ENCODE measurements at regions not wholly inside any gene's neighbourhood (a gene's known extent, or its start where the extent isn't known, plus 50 kb on each side); places are given as distances from the start of the nearest gene placed in this dataset.
"Not testable (repeated sequence)": the region's sequence is repeated elsewhere in the genome, so short reads cannot be mapped to it uniquely, and the experiment has no call there.

GRCh38 chr13:89402211-89402610 lies 1731.0 kb downstream of the SLITRK5 start:
- no peaks in the 10 kb centered on the region for H3K9me2 ChIP-seq (replicated peaks; ENCODE audit: insufficient read depth, low read length)
- no peak overlapping the region for H3K27ac ChIP-seq (ENCODE audit: low read depth, low read length)
- no peaks in the 10 kb centered on the region for H3K79me2 ChIP-seq (ENCODE audit: insufficient read depth, low read length)
- no peak overlapping the region for H3K4me2 ChIP-seq (ENCODE audit: low read depth, low read length, poor library complexity, severe bottlenecking)
- TF ChIP-seq EZH2phosphoT487 (conservative IDR thresholded peaks at IDR 0.05; ENCODE audit: low read length) (no peak), CTCF (IDR thresholded peaks at IDR 0.05; ENCODE audit: insufficient read depth, low read length, poor library complexity, severe bottlenecking) (no peak)
- H4K20me1 ChIP-seq (ENCODE audit: low read depth, low read length) = no peaks in the 10 kb centered on the region
- no peaks in the 10 kb centered on the region for H3K9me3 ChIP-seq (ENCODE audit: insufficient read depth, low read length)
- no peaks in the 10 kb centered on the region for H3K27me3 ChIP-seq (ENCODE audit: low read length)
- no peak overlapping the region for H3K9ac ChIP-seq (ENCODE audit: low read length)
- H3K36me3 ChIP-seq (ENCODE audit: low read length) = no peaks in the 10 kb centered on the region
- no peak overlapping the region for H3K4me3 ChIP-seq (ENCODE audit: insufficient read depth, low read length, poor library complexity, severe bottlenecking)
- no peak overlapping the region for H2AFZ ChIP-seq (ENCODE audit: low read depth, low read length, severe bottlenecking)
- no peaks in the 10 kb centered on the region for H3F3A ChIP-seq (ENCODE audit: insufficient read depth)

- not testable (repeated sequence) for H2AFZ ChIP-seq (ENCODE audit: low read depth, low read length, severe bottlenecking); H3F3A ChIP-seq (ENCODE audit: insufficient read depth); H3K9ac ChIP-seq (ENCODE audit: low read length); H3K4me2 ChIP-seq (ENCODE audit: low read depth, low read length, poor library complexity, severe bottlenecking); H3K27ac ChIP-seq (ENCODE audit: low read depth, low read length); H3K79me2 ChIP-seq (ENCODE audit: insufficient read depth, low read length); H3K27me3 ChIP-seq (ENCODE audit: low read length); H3K9me2 ChIP-seq (replicated peaks; ENCODE audit: insufficient read depth, low read length); H3K36me3 ChIP-seq (ENCODE audit: low read length); H3K4me3 ChIP-seq (ENCODE audit: insufficient read depth, low read length, poor library complexity, severe bottlenecking); H3K9me3 ChIP-seq (ENCODE audit: insufficient read depth, low read length); H4K20me1 ChIP-seq (ENCODE audit: low read depth, low read length)
Observed at GRCh38 chr13:89406096-89406495, 1734.9 kb downstream of the SLITRK5 start.

- Histone ChIP-seq H3K9me2 (replicated peaks; ENCODE audit: insufficient read depth, low read length) (no peaks in the 10 kb centered on the region), H3F3A (ENCODE audit: insufficient read depth) (no peaks in the 10 kb centered on the region), H3K4me3 (ENCODE audit: insufficient read depth, low read length, poor library complexity, severe bottlenecking) (no peak overlapping the region), H3K27me3 (ENCODE audit: low read length) (no peaks in the 10 kb centered on the region), H3K4me2 (ENCODE audit: low read depth, low read length, poor library complexity, severe bottlenecking) (no peak overlapping the region), H4K20me1 (ENCODE audit: low read depth, low read length) (no peaks in the 10 kb centered on the region), H3K27ac (ENCODE audit: low read depth, low read length) (no peak overlapping the region), H3K36me3 (ENCODE audit: low read length) (no peaks in the 10 kb centered on the region), H3K9ac (ENCODE audit: low read length) (no peak overlapping the region), H2AFZ (ENCODE audit: low read depth, low read length, severe bottlenecking) (no peak overlapping the region), H3K9me3 (ENCODE audit: insufficient read depth, low read length) (no peaks in the 10 kb centered on the region), H3K79me2 (ENCODE audit: insufficient read depth, low read length) (no peaks in the 10 kb centered on the region)
- TF ChIP-seq CTCF (IDR thresholded peaks at IDR 0.05; ENCODE audit: insufficient read depth, low read length, poor library complexity, severe bottlenecking) (no peak), EZH2phosphoT487 (conservative IDR thresholded peaks at IDR 0.05; ENCODE audit: low read length) (no peak)
Observed at GRCh38 chr13:89407357-89407756, 1736.2 kb downstream of the SLITRK5 start.

GRCh38 chr13:89432997-89433396 lies 1761.8 kb downstream of the SLITRK5 start:
- H2AFZ ChIP-seq (ENCODE audit: low read depth, low read length, severe bottlenecking) = no peak overlapping the region
- no peaks in the 10 kb centered on the region for H4K20me1 ChIP-seq (ENCODE audit: low read depth, low read length)
- H3F3A ChIP-seq (ENCODE audit: insufficient read depth) = no peaks in the 10 kb centered on the region
- no peaks in the 10 kb centered on the region for H3K9me3 ChIP-seq (ENCODE audit: insufficient read depth, low read length)
- no peak overlapping the region for H3K27ac ChIP-seq (ENCODE audit: low read depth, low read length)
- H3K27me3 ChIP-seq (ENCODE audit: low read length) = no peaks in the 10 kb centered on the region
- H3K4me2 ChIP-seq (ENCODE audit: low read depth, low read length, poor library complexity, severe bottlenecking) = no peak overlapping the region
- H3K9me2 ChIP-seq (replicated peaks; ENCODE audit: insufficient read depth, low read length) = no peaks in the 10 kb centered on the region
- no peak overlapping the region for H3K9ac ChIP-seq (ENCODE audit: low read length)
- H3K79me2 ChIP-seq (ENCODE audit: insufficient read depth, low read length) = no peaks in the 10 kb centered on the region
- H3K36me3 ChIP-seq (ENCODE audit: low read length) = no peaks in the 10 kb centered on the region
- no peak for TF ChIP-seq CTCF (IDR thresholded peaks at IDR 0.05; ENCODE audit: insufficient read depth, low read length, poor library complexity, severe bottlenecking)
- TF ChIP-seq EZH2phosphoT487 (conservative IDR thresholded peaks at IDR 0.05; ENCODE audit: low read length) = no peak
- no peak overlapping the region for H3K4me3 ChIP-seq (ENCODE audit: insufficient read depth, low read length, poor library complexity, severe bottlenecking)

GRCh38 chr13:89434624-89435023 lies 1763.5 kb downstream of the SLITRK5 start:
- not testable (repeated sequence) for H3K79me2 ChIP-seq (ENCODE audit: insufficient read depth, low read length); H2AFZ ChIP-seq (ENCODE audit: low read depth, low read length, severe bottlenecking); H3K27me3 ChIP-seq (ENCODE audit: low read length); H3F3A ChIP-seq (ENCODE audit: insufficient read depth); H3K36me3 ChIP-seq (ENCODE audit: low read length); H3K4me2 ChIP-seq (ENCODE audit: low read depth, low read length, poor library complexity, severe bottlenecking); H3K9ac ChIP-seq (ENCODE audit: low read length); H3K9me3 ChIP-seq (ENCODE audit: insufficient read depth, low read length); H3K9me2 ChIP-seq (replicated peaks; ENCODE audit: insufficient read depth, low read length); H3K4me3 ChIP-seq (ENCODE audit: insufficient read depth, low read length, poor library complexity, severe bottlenecking); H3K27ac ChIP-seq (ENCODE audit: low read depth, low read length); H4K20me1 ChIP-seq (ENCODE audit: low read depth, low read length)
